HG02884 (cell line): ENCODE measurements at regions not wholly inside any gene's neighbourhood (a gene's known extent, or its start where the extent isn't known, plus 50 kb on each side); places are given as distances from the start of the nearest gene placed in this dataset.

Experiments
- ATAC-seq: cut with Tn5 transposase; IDR thresholded peaks from one replicate; pipeline ENCODE4 v1.9.1; 2021; ENCODE audit warnings: mild to moderate bottlenecking, moderate library complexity; ENCODE audit not compliant: unreplicated experiment

DNA sequence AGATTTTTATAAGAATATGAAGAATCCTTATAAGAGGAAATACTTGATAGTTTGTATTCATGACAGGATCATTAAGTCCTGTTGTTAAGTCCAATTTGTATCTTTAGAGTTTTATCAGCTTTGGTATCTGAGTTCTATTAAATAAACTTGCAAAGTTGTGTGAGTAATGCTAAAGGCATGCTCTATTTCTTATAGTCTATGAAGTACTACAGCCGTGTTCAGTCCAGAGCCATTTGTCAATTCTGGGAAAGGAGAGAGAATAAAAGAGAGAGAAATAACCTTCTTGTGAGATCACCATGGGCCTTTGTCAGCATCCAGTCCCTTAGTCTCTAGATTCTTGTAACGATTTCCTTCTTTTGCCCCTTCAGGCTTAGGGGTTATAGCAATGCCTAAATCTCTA is 181.2 kb upstream of the POU3F2 start:
- no peak for ATAC-seq

DNA sequence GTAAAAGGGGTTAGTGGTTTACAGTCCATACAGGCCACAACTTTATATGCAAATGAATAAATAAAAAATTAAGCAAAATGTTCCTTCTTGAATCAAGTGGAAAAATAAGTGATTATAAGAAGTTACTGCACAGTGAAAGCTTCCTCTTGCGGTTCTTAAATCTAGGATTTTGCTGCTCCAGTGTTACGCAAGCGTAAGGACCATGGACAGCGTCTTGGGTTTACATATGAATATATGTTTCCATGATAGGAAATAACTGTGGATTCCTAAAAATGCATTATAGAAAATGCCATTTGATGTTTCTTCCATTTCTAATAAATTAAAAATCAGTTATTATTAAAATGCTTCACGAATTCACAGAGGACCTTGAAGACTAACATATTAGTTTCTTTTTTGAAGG is 176.6 kb upstream of the POU3F2 start:
- ATAC-seq: no peak

DNA sequence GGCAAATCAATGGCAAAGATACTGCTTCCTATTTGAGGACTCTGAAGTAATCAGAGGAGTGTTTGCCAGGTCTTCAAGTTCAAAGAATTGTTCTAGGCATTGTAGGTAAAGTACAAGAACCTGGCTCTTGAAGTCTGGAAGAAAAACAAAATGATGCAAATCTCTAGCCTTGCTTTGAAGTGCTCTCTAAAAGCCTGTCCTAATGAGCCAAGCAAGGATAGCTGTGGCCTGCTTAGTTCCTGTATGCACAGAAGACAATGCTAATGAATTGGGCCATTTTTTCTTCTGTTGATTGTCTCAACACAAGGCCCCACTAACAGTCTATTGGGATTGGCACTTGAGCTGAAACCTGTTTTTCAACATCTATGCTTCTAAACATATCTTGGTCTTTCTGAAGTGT is 165.0 kb upstream of the POU3F2 start:
- no peak for ATAC-seq

DNA sequence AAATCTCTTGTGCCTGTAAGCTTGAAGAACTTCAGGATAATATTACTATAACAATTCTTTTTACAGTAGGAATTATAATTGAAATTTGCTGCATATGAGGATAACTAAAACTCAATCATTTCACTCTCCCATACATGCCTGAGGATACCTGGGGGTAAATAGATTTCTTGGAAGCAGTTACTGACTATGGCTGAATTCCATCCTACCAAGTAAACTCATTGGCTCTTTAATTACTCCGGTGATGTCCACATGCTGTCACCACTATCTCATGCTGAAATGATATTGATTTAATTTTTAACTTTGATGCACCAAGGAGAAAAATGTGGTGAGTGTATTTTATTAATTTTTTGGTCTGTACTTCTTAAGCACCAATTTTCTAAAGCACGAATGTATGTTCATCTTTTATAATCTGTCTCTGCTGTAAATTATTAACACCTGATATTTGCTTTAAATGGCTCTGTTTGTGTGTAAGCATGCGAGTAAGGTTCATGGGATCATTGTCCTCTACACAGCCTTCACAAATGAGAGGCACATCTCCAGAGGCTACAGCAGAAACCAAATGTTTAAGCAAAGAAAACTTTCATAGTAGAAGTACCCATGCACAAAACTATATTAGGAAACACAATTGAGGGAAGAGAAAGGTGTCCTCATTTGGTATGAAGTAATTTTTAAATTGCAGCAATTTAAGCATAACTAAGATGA is 164.2 kb upstream of the POU3F2 start:
- no peak for ATAC-seq

DNA sequence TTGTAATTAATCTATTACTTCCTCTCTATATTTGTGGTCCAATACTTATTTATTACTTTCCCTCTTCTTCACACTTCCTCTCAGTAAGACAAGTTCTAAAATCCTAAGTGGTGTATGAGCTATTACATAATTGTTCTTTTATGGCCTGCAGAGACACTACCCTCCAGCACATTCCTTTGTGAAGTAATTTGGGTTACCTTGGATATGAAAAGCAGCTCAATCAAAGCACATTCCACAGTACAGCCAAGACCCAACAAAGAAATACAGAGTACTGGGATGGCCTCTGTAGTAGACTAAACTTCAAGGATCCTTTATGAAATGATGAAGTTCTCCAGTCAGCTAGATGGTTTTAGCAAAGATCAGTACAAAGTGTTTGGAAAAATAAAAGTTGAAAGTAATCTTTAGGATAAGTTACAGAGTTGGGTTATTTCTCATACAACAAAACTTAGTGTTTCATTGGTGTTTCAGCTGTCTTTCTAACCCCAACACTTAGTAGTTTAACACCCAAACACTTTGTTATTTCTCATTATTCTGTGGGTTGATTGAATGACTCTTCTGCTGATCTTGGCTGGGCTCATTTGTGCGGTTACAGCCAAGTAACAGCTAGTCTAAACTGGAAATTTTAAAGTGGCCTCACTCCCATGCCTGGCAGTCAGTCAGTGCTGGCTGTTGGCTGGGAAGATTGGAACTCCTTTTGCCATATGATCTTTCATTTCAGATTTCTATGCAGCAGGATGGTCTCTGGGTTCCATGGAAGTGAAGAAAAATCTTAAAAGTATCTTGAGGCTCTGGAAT is 161.5 kb upstream of the POU3F2 start:
- no peak for ATAC-seq

DNA sequence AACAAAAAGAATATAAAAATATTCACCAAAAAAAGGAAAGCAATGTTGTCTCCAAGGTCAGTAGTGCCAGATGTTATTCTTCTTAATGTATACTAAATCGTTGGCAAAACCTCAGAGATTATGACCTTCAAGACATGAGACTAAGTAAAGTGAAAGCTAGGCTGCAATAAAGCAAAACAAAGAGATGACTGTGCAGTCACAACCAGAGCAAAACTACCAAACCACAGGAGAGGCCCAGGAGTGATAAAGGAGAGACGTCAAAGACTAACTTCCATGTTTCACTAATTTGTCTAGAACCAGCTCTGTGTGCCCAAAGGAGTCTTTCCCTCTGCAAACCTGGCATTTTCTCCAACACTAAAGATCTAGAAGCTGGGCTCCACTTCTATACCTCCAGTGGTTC is 155.9 kb upstream of the POU3F2 start:
- no peak for ATAC-seq

DNA sequence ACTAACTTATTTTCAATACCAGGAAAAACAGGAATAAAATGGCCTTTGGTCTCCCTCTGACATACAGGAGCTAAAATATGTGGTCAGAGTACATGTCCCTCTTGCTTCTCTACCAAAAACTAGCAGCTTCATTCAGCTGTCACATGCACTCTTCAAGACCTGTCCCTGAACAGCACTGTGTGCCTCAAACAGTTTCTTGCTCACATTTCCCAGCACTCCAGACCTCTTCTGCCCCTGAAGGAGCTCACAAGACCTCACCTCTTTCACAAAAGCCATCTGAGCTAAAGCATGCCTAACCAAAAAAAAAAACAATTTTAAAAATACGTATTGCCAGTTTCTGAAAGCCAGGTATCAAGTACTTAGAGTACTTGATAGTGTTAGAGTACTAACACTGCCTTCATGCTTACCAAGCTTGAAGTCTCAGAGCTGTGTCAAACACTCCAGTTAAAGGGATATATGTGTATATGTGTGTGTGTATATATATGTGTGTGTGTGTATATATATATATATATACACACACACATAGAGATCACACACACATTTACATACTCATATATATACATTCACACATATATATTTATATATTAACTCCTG is 148.3 kb upstream of the POU3F2 start:
- no peak for ATAC-seq

DNA sequence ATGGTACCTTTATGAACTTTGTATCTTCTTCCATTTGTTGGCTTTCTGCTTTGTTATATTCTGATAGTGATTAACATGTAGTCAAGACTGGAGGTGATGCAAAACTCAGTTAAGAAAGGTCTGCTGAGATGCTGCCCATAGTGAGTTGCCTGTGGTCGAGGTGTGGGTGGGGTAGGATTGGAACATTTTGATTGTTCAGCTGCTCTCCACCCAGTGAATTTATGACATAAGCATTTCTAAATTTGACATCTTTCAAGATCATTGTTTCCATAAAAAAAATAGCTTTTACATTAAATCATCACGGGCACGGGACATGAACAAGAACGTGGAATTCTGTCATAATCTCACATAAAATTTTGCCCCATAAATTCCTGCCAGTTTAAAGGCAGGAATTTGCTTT is 146.6 kb upstream of the POU3F2 start:
- no peak for ATAC-seq

DNA sequence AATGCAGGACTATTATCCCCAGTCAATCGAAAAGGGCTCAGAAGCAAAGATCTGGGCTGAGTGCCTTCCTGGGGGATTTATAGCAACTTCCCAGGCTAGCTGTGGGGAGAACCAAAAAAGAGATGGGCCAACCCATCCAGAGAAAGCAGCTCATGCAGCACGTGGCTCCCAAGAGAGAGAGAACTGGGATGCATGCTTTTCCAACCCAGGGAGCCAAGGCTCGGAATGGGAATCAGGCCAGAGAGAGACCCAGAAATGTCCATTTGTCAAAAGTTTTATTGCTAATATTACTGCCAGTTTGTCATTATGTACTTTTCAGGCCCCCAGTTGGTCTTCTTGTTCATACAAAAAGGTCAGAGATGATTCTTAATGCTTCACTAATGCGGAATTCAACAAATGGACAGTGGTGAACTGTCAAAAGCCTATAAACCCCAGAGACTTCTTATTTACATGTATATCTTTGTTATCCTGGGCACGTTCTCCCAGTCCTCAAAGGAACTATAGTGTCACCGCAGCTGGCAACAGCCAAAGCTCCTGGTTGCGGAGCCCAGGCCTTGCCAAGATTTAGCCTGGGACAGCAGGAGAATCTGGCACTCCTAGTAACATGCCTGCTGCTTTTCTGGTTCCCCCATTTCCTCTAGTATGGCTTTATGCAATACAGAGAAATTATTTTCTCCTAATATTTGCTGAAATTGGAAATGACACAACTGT is 139.1 kb upstream of the POU3F2 start:
- ATAC-seq: no peak

DNA sequence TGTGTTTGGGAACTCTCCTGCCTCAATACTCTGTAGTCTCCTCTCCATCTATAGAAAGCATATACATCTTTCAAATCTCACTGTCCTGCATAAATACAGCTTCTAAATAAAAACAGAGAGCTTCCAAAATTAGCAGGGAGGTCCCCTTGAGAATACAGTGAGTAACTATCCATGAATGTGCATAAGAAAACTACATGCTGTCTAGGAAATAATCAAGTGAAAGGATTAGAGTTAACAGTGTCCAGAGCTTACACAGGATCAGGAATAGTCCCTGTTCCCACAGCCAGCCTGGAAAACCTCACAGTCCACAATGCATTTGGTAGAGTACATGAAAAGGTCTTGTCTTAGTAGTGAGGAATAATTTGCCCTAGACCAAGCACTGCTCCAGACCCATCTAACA is 123.0 kb upstream of the POU3F2 start:
- ATAC-seq: no peak

DNA sequence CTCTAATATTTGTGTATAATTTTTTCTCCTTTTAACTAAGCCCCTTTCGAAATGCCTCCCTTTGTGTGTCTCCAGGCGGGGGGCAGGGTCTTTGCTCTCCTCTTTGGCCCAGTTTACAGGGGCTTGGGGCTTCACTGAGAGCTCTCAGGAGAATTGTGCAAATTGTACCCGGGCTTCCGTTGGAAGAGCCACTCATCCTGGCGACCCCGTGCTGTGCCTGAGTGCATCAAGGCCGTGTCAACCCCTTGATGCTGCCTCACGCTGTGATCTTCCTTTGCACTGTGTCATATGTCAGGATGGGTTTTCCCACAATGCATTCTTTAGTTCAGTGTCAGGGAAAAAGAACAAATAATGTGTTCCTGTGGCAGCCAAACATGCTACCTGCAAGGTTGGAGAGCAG is 118.0 kb upstream of the POU3F2 start:
- no peak for ATAC-seq

DNA sequence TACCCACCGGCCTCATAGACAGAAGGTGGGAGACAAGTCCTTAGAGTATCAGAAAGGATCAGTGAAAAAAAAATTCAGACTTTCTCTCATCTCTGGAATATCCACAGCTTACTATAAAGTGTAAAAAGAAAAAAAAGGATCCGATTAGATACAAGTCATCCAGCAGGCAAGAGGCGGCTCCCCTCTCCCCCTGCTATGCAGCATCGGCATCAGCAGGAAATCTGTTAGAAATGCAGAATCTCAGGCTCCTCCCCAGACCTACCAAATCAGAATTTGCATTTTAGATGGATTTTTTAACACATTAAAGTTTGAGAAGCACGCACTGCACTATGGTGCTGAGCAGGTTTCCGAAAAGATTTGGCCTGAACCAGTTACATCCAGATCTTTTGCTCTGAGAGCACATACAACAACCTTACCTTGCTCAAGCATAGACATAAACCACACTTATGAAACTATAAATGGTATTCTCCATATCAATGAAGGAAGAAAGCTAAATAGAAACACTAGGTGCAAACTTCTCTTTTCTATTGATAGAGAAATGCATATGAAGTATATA is 117.0 kb upstream of the POU3F2 start:
- ATAC-seq: no peak

DNA sequence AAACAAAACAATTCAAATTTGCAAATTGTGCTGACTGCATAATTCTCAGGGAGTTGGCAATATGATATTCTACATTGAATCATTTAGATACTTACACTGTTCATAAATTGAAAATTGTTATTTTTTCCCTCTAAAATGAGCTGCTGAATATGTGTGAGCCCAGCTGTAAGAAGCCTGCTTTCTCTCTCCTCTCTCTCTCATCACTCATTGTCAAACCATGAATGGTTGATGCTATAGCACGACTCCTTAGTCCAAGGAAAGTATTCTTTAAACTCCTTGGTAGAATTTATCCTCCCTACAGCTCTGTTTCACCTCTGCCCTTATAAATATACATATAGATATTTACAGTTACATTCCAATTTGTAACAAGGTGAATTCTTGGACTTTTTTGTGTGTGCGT is 116.4 kb upstream of the POU3F2 start:
- no peak for ATAC-seq

DNA sequence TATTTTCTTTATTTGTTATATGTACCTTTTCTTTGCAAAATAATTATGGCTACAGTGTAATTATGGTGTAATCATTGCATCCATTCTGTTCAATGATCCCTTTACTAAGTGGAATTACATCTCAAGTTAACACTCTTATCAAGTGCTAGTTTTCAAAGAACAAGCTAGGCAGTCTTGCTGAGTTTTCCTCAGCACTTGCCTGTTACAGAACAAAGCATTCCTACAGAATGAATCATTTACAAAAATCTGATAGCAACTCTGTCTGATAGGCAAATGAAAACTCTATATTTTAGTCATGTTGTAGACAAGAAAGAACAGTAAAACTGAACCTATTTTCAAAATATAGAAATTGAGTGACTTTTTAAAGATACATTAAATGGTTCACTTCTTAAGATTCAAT is 109.8 kb upstream of the POU3F2 start:
- no peak for ATAC-seq

DNA sequence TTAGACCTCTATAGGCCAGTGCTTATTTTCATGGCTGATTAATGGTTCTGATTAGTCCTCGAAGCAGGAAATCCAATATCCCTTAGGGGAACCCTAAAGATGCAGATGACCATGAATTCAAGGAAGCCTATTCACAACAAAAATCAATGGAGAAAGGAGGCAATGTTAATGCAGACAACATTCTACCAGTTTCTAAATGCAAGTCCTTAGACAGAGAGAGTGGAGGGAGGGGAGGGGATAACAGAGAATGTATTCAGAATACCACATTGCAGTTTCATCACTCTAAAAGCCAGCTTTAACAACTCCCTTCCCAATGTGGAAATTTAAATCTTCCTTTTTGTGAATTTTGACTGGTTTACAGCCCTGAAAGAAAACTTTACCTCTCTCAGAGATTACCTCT is 87.1 kb upstream of the POU3F2 start:
- ATAC-seq: no peak

DNA sequence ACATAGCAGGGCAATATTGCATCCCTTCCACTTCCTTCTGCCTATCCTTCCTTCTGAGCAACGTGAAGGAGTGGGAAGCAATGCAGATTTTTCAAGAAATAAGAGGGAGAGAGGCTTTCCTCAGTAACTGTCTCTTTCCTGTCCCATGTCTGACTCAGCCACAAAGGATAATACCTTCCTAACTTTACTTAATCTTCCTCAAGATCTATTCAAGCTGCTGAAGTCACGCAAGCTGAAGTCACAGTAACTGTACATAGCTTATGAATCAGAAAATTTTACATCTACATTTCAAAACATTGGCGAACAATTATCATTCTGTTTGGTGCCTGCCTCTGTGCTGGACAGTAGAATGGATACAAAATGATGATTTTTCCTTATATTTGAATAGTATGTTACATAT is 86.4 kb upstream of the POU3F2 start:
- no peak for ATAC-seq

DNA sequence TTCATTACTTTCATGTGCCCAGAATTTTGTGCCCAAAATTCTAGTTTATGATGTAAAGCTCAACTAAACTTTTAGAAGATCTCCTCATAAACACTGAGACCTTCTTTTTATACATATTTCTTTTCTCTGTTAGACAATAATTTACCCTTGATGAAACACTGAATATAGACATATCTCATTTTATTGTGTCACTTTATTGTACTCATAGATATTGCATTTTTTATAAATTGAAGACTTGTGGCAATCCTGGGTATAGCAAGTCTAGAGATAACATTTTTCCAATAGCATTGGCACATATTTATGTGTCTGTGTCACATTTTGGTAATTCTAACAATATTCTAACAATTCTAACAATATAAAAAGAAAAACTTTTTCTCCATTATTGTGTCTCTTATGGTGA is 74.9 kb upstream of the POU3F2 start:
- no peak for ATAC-seq

DNA sequence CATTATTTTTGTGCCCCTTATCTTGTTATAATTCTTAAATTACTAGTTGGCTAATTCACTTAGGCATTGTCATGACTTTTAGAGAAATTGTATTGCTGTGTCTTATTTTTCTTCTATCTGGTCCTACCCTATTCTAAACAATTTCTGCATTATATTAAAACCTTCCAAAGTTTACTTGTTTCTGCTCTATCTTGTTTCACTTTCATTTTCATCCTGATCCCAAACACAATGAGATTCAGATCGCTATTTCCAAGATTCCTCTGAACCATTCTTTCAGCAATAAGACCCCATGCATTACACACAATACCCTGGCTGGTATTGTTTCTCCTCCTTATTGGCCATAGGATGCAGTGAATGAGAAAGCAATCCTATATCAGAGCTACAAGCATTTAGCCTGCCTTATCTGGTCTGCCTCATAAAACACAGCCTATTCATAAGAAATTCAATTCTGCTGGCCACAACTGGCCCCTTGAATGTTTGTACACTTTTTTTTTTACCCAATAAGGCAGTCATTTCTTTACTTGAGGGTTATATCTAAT is 69.9 kb upstream of the POU3F2 start:
- ATAC-seq: no peak

DNA sequence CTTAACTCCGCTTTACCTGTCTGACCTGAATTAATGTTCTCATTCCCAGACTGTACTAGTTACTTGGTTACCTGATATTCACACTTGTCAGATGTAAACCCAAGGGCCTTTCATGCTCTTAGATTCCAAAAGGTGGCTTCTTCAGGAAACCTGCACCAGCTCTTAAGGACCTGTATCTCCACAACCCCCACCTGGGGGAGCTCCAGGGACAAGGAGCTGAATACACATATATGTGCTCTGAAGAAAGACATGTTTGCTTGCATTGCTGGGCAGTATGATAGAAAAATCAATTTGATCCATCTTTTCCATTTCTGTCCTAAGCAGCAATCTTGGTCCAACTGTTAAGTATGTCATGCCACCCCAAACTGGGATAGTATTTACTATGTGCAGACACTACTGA is 64.8 kb upstream of the POU3F2 start:
- ATAC-seq: no peak

DNA sequence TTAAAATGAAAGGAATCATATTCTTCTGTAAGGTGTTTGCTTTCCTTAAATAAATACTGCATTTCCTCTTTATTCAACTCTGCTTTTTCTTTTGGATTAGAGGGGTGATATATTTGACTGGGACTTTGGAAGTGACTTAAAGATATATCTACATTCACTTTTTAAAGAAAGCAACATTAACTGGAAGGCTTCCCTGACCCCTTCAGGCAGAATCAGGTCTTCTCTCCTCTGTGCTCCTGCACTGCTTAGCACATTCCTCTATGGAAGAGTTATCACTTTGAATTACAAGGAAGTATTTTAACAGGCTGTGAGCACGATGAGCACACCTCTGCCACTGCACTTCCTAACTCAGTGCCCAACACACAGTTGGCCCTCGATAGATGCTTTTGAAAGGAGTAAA is 59.2 kb upstream of the POU3F2 start:
- no peak for ATAC-seq

DNA sequence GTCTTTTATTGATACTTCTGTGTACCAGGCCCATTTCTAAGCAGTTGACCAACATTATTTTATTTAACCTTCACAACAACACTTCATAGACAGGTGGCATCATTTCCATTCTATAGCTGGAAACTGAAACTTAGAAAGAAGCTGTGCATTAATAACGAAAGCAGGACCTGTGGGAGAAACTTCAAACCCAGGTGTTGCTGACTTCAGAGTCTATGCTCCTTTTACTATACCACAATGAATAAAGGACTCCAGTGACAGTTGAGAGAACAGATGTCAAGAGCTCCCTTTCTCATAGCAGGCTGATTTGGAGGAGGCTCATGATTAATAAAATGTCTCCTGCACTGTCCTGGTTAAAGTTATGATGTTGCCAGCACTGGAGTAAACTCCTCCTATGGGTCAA is 56.6 kb upstream of the POU3F2 start:
- ATAC-seq: peak; percentile 99
